ENCODE measurements at regions not wholly inside any gene's neighbourhood (a gene's known extent, or its start where the extent isn't known, plus 50 kb on each side); places are given as distances from the start of the nearest gene placed in this dataset.

GRCh38 chr21:40938078-40938477 is 91.1 kb upstream of the DSCAM start:
- no peak for TF ChIP-seq CTCF (IDR thresholded peaks at IDR 0.05; ENCODE audit: insufficient read depth, low read length)
- no peak overlapping the region for H3K4me3 ChIP-seq (ENCODE audit: low read depth, low read length)
- DNase-seq (ENCODE audit: low read depth) = no peak

GRCh38 chr21:40938611-40939010 is 91.7 kb upstream of the DSCAM start:
- no peak for DNase-seq (ENCODE audit: low read depth)
- TF ChIP-seq CTCF (IDR thresholded peaks at IDR 0.05; ENCODE audit: insufficient read depth, low read length) = no peak
- no peak overlapping the region for H3K4me3 ChIP-seq (ENCODE audit: low read depth, low read length)

DNA sequence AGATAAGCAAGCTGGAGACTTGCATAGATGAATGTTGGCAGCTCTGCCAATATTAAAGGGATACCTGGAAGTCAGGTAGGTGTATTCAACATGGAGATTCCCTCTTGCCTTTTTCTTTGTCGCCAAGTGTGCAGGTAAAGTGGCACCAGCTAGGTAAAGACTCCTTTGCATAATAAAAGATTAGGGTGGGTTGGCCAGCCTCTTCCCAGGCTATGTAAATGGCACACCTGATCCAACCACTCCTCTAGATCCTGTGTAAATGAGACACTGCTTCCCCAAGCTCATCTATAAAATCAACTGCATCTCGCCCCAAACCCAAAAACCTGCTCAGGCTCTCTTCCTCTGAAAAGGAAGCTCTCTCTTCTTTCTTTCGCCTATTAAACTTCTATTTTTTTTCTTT is 100.8 kb upstream of the DSCAM start:
- no peak overlapping the region for H3K4me3 ChIP-seq (ENCODE audit: low read depth, low read length)
- TF ChIP-seq CTCF (IDR thresholded peaks at IDR 0.05; ENCODE audit: insufficient read depth, low read length) = no peak
- DNase-seq (ENCODE audit: low read depth) = no peak

DNA sequence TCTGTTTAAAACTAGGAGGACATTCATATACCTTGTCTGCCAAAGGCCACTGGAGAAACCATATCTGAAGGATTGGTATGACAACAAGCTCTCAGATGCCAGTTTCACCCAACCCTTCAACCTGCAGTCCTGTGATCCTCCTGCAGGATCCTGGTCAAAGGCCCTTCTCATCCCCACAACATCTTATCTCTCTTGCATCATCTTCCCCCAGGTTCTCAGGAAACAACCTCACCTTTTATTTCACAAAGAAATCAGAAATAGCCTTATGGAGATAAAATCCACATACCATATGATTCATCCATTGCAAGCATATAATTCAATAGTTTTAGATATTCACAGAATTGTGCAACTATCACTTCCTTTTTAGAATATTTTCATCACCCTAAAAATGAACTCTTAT is 104.0 kb upstream of the DSCAM start:
- no peak overlapping the region for H3K4me3 ChIP-seq (ENCODE audit: low read depth, low read length)
- no peak for DNase-seq (ENCODE audit: low read depth)
- TF ChIP-seq CTCF (IDR thresholded peaks at IDR 0.05; ENCODE audit: insufficient read depth, low read length) = no peak

GRCh38 chr21:40952551-40953323 is 105.8 kb upstream of the DSCAM start:
- no peak for TF ChIP-seq CTCF (IDR thresholded peaks at IDR 0.05; ENCODE audit: insufficient read depth, low read length)
- no peak overlapping the region for H3K4me3 ChIP-seq (ENCODE audit: low read depth, low read length)
- no peak for DNase-seq (ENCODE audit: low read depth)

GRCh38 chr21:40964691-40965090 is 117.7 kb upstream of the DSCAM start:
- no peak overlapping the region for H3K4me3 ChIP-seq (ENCODE audit: low read depth, low read length)
- DNase-seq (ENCODE audit: low read depth) = no peak
- no peak for TF ChIP-seq CTCF (IDR thresholded peaks at IDR 0.05; ENCODE audit: insufficient read depth, low read length)

- H3K4me3 ChIP-seq (ENCODE audit: low read depth, low read length) = no peak overlapping the region
- no peak for DNase-seq (ENCODE audit: low read depth)
- no peak for TF ChIP-seq CTCF (IDR thresholded peaks at IDR 0.05; ENCODE audit: insufficient read depth, low read length)
Measured at GRCh38 chr21:40967771-40968170, 120.8 kb upstream of the DSCAM start.
